HG02610 (cell line): ENCODE measurements at regions not wholly inside any gene's neighbourhood (a gene's known extent, or its start where the extent isn't known, plus 50 kb on each side); places are given as distances from the start of the nearest gene placed in this dataset.

Source experiments
- ATAC-seq: cut with Tn5 transposase; IDR thresholded peaks from one replicate; pipeline ENCODE4 v1.9.1; 2021; ENCODE audit warnings: mild to moderate bottlenecking, moderate library complexity; ENCODE audit not compliant: unreplicated experiment

DNA sequence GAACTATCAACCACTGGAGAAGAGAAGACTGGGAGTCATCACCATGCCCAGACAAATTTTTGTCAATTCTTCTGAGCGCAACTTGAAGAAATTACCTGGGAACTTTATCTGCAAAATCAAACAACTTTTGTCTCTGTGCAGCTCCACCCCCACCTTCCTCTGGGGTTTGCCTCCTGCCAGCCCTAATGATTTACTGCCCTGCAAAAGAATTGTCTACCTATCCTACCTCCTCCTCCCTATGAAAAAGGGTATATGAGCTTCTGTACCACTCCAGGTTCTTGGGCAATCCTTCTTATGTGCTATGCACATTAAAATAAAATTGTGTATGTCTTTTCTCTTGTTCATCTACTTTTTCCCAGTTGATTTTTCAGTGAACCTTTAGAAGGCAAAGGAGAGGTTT lies 191.9 kb downstream of the URB2 start:
- ATAC-seq = no peak

DNA sequence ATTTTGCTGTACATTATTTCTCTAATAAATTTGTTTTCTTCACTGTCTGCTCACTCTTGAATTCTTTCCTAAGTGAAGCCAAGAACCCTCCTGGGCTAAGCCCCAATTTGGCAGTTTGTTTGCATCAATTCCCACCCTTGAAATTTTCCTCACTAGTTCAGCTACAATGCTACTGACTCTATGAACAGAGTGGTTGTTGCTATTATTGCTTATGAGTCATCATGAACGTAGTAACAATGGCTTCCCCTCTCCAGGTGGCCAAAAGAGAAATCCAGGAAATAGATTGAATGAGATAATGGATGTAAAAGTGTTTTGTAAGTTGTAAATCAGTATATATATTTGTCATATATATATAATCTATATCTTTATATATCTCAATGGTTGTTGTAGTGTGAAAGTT lies 193.0 kb downstream of the URB2 start:
- no peak for ATAC-seq

DNA sequence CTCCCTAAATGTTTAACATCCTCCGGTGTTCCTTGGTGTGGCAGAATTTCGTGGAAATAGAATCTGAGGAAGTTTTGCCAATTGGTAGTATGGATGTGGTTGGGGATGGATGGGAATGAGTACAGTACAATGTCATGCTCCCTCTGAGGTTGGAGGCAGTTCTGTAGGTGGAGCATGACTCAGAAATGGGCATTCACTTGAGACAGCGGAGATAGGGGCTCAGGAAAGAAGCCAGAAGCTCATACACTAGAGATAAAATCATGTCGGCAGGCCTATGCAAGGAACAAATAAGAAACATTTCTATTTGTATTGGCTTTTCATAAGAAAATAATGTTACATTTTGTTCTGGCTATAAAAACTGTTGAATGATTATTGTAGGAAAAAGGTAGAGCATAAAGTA lies 196.0 kb downstream of the URB2 start:
- ATAC-seq = no peak

DNA sequence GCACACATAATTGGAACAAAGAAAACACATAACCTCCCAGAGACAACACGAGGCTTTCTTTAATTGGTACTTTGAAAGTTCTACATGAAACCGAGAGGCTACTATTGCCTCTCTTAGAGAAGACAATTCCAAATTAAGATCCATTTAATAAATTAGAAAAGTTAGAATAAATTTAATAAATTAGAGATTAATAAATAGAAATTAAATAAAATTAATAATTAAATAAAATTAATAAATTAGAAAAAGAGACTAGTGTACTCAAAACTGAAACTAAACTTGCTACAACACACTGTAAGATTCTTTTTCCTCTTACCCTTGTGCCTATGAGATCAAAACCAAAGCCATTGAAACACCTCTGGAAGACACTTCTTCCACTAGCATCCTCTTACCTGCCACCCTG lies 199.0 kb downstream of the URB2 start:
- no peak for ATAC-seq

DNA sequence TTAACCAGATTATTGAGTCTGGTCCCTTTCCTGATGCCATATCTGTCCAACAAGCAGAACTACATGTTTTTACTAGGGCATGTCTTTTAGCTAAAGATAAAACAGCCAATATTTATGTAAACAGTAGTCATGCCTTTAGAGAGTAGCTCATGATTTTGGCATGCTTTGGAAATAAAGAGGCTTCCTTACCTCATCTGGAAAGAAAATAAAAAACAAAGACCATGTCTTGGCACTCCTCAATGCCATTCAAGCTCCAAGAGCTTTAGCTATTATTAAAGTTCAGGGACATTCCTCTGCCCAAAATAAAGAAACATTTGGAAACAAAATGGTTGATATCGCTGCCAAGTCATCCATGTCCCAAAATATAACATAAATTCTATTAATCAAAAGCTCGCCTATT lies 202.4 kb downstream of the URB2 start:
- no peak for ATAC-seq

DNA sequence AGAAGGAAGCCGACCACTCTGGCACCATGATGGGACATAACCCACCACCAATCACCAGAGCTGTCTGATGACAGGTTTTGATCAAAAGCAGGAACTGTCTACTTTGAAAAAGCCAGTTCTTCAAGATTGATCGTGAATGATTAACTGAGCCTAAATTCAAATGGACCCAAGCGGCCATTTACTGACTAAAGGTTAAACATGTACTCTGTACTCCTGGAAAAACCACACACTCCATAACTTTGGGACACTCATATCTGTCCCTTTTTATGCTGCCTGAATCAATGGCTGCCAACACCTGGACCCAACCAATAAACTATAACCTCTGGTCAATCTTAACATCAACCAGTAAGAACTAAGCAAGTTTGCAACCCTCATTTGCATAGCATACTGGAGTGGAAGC lies 206.6 kb downstream of the URB2 start:
- no peak for ATAC-seq

DNA sequence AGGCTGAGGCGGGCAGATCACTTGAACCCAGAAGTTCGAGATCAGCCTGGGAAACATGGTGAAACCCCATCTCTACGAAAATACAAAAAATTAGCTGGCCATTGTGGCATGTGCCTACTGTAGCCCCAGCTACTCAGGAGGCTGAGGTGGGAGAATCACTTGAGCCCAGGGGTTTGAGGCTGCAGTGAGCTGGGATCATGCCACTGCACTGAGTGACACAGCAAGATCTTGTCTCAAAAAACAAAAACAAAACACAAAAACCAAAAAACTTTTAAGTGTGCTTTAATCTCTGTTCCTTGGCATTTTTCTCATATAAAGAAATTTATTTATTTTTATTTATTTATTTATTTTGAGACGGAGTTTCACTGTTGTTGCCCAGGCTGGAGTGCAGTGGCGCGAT lies 208.2 kb downstream of the URB2 start:
- no peak for ATAC-seq

DNA sequence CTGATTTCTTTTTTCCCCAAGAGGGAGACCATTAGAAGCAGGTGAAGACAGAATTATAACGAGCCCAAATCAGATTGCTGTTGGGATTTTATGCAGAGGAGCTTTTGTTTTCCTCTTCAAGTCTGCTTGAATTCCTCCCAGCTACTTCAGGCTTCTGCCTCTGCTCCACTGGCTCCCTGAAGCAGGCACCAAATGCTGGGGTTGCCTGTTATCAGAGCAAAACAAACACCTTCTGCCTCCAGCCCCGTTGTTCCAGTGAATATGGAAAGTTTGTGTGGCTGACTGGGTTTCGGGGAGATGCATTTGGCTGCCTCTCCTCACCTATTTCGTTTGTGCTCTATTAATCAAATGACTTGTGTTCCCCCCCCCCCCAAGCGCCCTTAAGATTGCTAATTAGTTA lies 209.2 kb downstream of the URB2 start:
- ATAC-seq = no peak

DNA sequence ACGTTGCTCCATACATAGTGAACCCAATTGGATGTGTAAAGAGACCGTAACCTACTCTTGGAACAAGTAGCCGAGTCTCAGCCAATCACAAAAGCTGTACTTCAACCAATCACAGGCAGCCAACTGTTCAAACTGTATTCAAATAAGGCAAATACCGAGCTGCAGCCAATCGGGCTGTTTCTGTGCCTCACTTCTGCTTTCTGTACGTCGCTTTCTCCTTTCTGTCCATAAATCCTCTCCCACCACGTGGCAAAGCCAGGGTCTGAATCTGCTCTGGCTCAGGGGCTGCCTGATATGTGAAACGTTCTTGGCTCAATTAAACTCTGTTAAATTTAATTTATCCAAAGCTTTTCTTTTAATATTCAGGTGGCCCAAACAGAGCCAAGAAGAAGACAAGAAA lies 210.3 kb downstream of the URB2 start:
- no peak for ATAC-seq

DNA sequence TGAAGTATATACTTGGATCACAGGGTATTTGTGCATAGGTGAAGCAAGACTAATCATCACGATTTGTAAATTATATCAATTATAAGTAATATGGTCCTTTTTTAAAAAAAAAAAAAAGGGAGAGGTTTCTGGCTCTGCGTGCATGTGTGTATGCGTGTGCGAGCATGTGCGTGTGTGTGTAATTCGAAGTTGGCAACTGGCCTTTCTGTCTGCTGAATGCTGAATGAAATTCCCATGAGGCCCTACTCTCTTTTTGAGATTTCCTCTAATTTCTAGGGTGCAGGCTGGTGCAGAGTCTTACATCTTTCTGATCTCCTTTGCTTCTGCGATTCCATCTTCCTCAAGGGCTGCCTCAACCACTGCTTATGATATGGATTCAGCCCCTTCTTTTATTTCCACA lies 212.2 kb downstream of the URB2 start:
- no peak for ATAC-seq

DNA sequence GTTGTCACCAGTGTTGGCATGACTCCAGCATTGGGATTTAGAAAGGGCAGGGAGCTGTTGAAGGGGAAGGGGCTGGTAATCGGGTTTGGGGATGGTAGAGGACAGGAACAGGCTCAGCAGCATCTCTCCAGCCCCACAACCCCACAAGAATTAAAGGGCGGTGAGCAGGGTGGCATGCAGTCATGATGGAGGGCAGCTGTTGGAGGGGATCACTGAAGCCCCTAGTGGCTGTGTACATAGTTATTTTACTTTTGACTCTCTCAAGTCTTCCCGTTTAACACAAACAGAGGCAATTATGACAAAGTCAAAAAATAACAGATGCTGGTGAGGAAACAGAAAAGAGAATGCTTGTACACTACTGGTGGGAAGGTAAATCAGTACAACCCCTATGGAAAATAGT lies 213.8 kb downstream of the URB2 start:
- ATAC-seq = no peak

DNA sequence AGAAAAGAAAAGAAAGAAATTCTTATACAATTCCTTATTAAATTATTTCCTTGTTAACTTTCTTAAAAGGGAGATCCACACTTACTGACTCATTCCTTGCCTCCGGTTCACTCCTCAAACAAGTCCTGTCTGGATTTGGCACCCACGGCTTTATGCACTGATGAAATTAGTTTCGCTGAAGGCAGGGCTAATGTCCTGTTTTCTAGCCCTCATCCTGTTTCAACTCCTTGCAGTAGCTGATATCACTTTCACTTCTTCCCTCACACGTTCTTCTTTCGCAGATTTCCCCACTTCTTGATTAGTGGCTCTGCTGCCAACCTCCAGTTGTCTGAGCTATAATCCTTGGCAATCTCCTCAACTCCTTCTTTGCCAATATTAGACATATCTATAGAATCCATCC lies 215.2 kb downstream of the URB2 start:
- peak; percentile 75 for ATAC-seq

DNA sequence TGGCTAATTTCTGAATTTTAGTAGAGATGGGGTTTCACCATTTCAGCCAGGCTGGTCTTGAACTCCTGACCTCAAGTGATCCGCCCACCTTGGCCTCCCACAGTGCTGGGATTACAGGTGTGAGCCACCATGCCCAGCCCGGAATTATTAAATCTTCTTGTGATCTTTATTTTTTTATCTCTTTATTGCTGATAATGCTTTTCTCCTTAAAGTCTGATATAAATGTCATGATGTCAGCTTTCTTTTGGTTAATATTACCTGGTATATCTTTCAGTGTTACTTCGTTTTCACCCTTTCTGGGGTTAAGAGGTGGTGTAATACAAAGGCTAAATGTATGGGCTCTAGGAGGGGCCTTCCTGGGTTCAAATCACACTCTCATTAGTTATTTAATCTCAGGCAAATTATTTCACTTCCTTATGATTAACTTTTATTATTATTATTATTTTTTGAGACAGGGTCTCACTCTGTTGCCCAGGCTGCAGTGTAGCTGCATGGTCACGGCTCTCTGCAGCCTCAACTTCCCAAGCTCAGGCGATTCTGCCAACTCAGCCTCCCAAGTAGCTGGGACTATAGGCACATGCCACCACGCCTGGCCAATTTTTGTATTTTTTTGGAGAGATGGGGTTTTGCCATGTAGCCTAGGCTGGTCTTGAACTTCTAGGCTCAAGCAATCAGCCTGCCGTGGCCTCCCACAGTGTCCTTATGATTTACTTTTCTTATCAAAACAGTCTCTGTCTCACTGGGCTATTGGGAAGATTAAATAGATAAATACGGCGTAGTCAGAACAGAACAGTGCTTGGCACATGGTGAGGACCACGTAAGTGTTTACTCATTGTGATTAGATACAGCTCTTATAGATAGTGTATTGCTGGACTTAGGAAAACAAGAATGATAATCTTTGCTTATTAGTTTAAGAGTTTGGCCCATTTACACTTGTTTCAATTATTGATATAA lies 216.5 kb downstream of the URB2 start:
- ATAC-seq = no peak

DNA sequence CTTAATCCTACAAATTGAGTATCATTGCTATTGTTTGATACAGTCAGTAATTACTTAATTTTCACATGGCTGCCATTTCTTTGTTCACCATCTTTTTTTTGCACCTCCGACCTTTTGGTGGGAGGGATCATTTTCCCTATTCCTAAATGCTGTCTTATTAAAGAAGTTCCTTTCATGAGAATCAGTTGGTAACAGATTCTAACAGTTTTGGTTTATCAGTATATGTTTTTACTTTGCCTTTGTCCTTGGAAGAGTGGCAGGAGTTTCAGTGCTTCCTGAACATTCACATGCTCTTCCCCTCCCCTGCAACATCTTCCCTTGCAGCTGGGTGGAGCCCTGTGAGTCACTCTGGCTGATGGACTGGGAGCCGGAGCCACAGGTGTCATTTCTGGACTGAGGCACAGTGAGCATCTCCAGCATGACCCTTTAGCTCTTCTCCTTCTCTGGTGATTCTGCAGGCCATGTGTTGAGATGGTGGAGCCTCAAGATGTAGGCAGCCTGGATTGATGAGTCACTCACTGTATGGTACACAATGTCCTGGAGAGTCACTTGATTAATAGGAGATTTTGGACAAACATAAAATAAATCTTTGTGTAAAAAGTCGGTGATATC lies 217.7 kb downstream of the URB2 start:
- no peak for ATAC-seq

DNA sequence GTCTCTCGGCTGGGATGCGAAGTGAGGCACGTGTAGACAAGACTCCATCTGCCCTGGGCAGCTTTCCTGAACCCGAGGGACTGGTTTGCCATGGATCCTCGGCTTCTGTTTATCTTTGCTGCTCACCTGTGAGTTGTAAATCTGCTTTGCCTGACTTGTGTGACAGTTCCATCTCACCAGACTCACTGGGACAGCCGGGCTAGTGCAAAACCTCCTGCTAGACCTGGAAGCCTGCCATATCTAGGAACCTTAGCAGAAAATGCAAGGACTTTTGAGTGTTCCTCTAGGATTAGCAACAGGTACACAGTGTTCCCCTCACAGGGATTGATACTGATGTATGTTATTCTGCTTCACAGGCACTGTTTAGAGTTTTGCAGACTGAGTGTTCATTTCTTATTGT lies 218.6 kb downstream of the URB2 start:
- no peak for ATAC-seq

DNA sequence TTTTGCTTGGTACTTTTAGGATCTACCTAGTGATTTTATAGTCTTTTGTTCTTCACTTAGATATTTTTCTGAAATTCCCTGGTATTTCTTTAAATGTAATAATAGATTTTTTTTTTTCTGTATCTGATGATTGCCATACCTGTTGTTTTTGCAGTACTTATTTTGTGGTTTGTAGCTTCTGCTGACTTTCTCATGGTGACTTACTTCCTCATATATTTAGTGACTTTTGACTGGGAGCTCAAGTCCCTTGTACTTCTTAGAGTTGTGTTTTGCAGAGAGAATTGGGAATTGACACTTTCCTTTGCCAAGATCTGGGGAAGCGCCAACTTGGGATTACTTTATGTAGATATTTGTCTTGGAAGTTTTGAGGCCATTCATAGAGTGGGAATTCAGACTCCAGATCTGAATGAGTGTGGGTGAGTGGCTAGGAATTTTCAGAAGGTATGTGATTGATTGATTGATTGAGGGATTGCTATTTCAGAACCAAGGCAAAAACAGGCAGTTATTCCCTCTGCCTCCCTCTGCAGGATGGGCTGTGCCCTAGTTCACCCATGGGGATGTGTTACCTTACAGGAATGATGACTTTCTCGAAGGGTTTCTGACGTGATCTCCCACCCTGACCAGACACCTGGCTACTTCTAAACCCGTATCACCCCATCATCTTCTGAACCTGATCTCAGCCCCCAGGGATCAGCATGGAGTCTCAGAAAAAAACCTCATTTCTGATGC lies 219.5 kb downstream of the URB2 start:
- no peak for ATAC-seq

DNA sequence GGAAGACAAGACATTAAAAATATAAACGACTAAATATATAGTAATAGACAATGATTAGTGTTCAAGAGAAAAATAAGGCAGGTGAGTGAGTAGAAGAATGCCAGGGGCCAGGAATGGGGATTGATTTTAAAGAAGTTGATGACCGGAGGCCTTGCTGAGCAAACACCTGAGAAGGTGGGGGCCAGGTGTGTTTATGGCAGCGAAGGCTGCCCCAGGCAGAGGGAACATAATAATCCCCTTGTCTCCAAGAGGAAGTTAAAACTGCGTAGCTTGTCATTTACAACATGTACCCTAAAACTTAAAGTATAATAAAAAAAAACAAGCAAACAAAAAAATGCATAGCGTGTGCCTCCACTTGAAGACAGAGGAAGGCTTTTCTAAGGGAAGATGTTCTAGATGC lies 220.3 kb downstream of the URB2 start:
- no peak for ATAC-seq

DNA sequence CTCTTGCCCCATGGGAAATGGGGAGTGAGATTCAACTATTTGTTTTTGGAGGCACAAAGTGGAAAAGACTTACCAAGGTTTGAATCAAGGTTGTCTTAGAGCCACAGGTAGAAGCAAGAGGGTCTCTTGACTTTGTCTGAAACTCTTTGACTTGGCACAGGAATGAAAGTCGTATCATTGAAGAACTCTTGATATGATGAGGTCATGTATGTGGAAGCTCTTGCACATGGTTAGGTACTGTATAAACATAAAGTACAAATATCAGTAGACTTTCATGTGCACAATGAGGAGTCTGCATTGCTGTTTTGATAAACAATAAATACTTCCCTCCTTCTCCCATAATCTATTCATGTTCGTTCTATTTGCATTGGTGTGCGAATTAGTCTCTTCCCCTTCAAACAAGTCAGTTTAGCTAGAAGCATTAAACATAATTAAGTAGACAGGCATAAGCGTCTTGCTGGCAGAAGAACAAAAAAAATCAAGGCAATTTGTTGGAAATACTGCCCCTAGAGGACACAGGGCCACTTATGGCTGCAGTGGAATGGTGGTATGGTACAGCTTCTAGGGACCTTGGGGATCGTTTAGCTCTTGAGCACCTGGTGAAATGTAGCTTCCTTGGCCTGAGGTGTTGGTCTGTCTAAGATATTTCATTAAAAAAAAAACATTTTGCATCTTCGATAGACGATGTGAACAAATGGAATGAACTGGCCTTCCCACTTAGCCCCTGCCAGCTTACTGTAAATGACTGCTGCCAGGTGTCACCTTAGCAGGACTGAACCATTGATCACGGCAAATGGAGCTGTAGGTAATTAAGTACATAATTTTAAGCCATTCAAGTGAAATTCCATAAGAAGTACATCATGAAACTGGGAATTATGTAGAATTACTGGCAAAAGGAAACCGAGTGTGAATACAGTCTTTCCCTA lies 218.0 kb upstream of the GALNT2 start:
- ATAC-seq = no peak

DNA sequence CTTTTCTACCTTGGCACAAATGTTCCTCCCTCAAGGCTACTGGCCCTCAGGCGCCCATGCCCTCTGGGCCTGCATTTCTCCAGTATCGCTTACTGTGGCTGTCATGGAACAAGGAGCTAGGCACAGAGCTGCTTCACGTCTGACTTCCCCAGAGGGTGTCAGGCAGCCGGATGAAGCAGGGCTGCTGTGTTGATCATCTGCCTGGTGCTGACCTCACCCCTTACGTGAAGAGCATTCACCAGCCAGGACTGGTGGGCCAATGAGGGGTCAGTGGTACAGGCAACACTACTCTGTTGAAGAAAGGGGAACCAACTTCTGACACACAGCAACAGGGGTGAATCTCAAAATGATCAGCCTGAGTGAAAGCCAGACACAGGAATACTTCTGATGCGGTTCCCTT lies 215.5 kb upstream of the GALNT2 start:
- ATAC-seq = no peak

DNA sequence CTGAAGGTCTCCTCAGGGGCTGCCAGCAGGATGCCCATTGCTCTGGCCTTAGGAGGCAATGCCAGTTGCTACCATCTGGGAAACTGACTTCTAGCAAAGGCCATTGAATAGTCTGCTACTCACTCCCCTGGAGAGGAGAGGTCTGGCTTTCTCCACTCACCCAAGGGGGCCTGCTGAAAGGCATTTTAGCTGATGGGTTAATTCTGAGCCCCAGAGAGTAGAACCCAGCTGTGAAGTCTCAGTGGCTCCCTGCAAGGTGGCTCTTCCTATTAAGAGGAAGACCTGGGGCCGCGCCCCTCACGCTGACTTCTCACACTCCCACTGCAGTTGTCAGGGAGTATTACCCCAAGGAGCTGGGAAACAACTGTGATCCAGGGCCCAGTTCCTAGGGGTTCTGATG lies 213.3 kb upstream of the GALNT2 start:
- no peak for ATAC-seq

DNA sequence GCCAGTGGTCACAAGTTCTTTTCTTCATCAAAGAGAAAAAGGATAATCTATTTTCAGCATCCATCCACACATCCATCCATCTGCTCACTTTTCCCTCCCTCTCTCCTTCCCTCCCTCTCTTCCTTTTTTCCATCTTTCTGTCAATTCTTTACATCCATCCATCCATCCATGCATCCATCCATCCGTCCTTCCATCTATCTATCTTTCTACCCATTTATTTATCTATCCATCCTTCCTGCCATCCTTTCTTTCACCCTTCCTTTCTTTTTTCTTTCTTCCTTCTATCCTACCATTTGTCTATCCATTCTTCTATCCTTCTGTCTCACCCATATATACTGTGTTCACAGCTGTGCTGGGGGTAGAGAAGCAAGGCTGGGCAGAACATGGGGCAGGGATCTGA lies 212.4 kb upstream of the GALNT2 start:
- ATAC-seq = no peak
